ENCODE measurements at regions not wholly inside any gene's neighbourhood (a gene's known extent, or its start where the extent isn't known, plus 50 kb on each side); places are given as distances from the start of the nearest gene placed in this dataset.
"Not testable (repeated sequence)": the region's sequence is repeated elsewhere in the genome, so short reads cannot be mapped to it uniquely, and the experiment has no call there.

DNA sequence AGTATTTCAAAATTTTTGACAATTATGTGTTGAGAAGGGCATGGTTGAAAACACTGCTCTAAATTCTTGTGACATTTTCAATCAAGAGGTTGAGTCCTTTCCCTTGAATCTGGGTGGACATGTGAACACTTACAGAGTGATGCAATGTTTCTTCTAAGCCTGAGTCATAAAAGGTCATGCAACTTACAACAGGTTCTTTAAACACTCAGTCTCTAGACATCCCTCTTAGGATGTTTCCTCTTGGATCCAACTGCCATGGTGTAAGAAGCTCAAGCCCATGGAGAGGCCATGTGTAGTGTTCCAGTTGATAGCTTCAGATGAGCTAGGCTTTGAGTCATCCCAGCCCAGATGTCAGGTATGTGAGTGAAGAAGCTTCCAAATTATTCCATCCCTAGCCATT is 232.2 kb upstream of the MAOA start:
- DNase-seq = no peak

- DNase-seq = no peak
Observed at GRCh38 chrX:43436517-43436916, 219.6 kb upstream of the MAOA start.

- no peak for DNase-seq
Observed at GRCh38 chrX:43446752-43447151, 209.3 kb upstream of the MAOA start.

DNA sequence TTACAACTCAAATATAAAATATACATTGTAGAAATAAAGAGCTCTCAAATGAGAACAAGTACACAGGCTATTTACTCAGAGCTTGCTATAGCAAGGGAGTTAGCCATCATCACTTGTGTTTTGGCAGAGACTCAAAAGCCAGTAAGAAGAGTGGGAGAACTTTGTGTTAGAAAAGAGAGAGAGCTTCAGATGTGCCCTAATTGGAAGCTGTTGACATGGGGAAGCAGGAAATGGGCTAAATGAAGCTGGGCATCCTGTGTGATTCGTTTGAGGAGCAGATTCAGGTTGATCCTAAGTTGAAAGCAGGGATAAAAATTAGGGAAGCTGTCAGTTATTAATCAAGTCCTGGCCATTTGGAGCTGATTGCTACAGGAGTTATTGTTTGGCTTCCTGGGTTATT is 207.4 kb upstream of the MAOA start:
- no peak for DNase-seq

DNA sequence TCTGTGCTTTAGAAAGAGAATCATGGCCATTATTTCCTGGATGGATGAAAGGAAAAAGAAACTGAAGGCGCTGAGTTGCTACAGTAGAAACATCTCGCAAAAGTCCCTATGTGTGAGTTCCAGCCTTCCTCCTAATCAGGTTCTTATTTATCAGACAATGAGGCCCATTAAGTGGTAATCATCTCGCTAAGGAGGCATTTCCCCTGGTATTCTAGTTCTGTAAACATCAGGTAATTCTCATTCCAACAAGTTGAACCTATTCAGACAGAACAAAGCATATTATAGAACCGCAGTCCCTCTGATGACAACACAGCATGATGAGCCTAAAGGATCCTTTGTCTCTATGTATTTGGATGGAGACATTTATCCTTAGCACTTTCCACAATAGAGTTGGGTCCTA is 205.7 kb upstream of the MAOA start:
- DNase-seq = no peak

DNA sequence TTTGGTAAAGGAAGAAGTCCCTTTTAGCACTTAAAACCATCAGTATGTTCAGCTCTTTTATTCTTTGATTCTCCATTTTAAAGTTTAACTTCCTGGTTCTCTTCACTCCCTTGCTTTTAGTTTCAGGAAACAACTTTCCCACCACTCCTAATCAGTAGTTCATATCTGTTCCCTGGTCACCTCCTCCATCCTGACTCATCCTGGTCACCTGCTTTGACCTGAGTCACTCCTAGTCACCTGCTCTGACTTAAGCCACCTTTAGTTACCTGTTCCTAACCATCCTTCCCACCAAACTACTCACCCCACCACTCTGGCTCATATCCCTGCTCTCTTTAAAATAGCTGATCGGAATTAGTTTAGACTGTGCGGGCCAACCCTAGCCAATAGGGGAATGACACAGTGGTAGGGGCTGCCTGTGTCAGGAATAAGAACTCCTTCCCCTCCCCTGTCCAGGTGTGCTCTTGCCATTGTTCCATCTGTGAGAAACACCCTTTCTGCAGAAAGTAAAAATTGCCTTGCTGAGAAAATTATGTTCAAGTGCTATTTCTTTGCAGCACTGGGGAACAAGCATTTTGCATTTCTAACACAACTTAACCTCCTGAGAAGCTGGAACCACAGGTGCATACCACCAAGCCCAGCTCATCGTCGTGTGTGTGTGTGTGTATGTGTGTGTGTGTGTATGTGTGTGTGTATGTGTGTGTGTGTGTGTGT is 204.0 kb upstream of the MAOA start:
- DNase-seq = not testable (repeated sequence)

DNA sequence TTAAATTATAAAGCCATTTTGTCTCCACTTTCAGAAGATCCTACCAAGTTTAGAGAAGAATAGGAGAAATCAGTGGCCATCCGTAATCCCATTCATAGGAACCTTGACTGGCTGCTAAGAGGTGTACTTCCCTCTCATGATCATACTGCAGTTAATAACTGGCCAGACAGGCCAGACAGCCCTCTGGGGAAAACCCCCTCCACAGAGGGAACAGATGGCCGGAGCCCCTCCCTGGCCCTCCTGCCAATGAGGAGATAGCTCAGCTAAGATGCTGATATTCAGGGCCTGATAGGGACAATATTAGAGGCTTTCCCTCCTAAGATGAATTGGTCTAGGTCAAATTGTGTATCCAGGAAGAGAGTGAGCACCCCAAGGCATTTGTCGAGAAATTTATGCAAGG is 200.0 kb upstream of the MAOA start:
- no peak for DNase-seq

DNA sequence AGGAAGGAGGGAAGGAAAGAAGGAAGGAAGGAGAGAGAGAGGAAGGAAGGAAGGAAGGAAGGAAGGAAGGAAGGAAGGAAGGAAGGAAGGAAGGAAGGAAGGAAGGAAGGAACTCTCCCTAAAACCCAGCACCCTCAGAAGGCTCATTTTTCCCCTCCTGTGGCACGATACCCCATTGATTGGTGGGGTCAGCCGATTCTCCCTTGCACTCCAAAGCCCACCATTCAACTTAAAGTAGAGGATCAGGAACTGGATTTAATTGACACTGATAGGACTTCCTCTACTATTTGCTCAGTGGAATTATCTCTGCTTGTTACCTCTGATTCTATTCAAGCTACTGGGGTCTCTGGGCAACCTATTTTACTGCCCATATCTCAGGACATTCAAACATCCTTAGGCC is 199.2 kb upstream of the MAOA start:
- no peak for DNase-seq

GRCh38 chrX:43467608-43468234 is 188.4 kb upstream of the MAOA start:
- no peak for DNase-seq

GRCh38 chrX:43469391-43470054 is 186.6 kb upstream of the MAOA start:
- DNase-seq = no peak

- DNase-seq = no peak
Observed at GRCh38 chrX:43474321-43474720, 181.8 kb upstream of the MAOA start.

GRCh38 chrX:43479070-43479469 is 177.0 kb upstream of the MAOA start:
- no peak for DNase-seq

GRCh38 chrX:43479850-43480249 is 176.2 kb upstream of the MAOA start:
- DNase-seq = no peak

DNA sequence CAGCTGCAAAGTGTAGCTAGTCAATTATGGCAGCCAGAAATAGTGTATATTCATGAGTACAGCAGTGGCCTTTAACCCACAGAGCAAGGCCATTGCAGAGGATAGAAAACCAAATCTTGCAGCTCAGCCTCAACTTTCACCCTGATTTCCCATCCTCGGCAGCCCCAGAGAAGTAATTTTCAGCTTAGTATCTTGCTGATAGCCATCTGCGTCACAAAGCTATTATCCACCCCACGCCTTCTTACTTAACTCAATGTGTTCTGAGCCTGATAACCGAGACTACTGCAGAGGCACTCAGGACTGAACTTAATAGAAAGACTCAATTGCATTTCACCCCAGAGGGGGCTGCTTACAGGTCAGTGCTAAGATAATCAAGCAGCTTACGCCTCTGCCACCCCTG is 174.5 kb upstream of the MAOA start:
- DNase-seq = no peak

GRCh38 chrX:43493756-43494155 is 162.3 kb upstream of the MAOA start:
- no peak for DNase-seq

DNA sequence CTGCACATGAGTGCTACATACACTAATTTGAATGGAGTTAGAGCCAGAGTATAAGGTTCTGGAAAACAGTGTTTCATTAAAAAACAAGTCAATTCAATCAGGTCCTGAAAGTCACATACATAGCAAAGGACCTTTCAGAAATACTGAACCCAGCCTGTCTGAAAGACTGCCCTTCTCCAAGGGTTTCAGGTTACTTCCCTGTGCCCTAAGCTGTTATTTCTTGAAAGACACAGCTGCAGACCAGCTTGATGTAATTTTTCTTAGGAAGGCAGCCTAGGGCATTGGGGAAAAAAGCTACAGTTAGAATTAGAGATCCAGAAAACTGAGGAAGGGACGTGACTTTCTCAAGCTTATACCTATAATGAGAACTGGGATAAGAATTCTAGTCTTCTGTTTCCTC is 155.9 kb upstream of the MAOA start:
- DNase-seq = no peak

DNA sequence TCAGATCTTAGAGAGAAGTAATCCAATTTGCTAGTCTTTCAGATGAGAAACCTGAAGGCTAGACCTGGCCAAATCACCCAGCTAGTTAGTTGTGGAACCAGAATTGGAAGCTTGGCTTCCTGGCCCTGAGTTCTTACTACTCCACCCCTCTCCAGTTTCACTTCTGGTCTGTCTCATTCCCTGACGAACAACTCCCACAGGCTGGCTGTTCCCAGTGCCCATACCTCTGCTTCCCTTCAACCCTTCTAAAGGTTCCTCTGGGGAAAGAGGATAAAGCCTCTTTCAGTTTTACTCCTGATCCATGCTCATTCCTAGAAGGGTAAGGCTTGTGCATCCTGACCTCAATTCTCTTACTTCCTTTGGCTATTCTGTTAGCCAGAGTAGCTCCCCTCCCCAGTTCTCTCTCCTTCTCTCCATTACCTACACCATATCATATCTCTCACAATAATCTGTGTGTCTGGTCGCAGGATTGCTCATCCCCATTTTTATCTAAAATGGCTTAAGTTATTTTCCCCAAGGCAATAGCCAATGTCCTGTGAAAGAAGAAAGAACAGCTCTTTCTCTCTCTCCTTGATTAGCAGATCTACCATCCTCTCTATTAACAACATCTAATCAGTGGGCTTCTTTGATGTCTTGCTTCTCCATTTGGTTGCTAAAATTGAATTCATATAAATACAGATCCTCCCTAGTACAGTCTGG is 155.0 kb upstream of the MAOA start:
- no peak for DNase-seq

DNA sequence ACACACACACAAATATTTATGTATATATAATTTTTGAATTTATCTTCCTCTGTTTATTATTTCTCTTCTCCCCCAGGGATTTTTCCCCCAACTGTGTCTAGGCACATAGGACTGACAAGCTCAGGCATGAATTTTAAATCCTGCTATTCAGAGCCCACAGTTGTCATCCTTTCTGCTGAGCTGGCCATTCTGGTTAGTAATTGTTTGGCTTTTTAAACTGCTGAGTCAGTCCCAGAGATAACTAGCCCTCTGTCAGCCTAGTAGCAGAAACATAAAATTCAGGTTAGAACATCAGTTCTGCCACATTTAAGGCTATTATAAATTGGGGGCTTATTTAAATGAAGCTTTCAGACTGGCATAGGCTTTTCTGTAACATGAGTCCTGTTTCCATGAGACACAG is 151.7 kb upstream of the MAOA start:
- DNase-seq = no peak

DNA sequence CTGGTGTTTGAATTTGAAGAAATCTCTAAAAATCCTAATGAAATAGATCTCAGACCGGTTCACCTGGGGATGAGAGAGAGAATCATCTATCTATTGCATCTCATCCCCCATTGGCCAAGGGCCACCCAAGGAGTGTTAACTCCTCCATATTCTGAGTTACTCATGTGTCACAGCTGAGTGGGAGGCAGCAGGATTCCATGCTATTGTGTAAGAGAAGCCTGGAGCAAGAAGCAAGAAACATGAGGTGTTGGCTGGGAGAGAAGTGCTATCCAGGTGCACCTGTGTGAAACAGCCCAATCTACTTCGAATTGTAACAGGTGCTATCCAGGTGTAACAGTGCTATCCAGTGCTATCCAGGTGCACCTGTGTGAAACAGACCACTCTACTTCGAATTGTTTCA is 150.3 kb upstream of the MAOA start:
- DNase-seq = no peak

DNA sequence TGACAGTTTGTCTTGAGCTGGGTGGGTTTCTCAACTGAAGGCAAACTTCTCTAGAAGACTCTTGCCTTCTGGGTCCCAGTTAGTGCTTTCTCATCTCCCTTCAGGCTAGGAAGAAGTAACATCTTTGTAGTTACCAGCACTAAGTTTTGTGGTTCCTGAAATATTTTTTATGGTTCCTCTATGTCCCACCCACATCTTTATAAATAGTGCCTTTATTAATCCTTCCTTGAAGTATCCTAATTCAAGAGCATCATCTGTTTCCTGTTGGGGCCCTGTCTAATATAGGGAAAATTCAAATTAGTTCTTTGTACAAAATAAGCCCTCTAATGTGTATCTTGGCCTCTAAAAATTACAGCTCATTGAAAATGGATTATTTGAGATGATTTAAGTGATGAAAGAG is 147.4 kb upstream of the MAOA start:
- no peak for DNase-seq

GRCh38 chrX:43510209-43510608 is 145.9 kb upstream of the MAOA start:
- no peak for DNase-seq

DNA sequence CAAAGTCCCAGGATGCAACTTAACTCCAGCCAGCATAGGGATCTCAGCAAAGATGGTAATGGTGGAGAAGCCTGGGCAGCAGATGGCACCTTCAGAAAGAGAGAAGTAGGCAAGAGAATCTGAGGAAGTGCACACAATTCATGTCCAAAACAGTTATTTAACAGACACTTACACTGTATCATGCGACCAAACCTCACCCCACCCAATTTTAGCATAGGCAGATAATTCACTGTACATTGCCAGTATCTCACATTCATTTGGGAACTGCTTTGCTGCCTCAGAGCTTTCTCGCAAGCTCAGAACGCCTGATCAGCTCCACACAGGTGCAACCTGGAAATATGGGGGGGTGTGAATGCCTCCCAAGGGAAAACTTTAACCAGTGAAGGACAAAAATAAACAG is 143.0 kb upstream of the MAOA start:
- DNase-seq = no peak

DNA sequence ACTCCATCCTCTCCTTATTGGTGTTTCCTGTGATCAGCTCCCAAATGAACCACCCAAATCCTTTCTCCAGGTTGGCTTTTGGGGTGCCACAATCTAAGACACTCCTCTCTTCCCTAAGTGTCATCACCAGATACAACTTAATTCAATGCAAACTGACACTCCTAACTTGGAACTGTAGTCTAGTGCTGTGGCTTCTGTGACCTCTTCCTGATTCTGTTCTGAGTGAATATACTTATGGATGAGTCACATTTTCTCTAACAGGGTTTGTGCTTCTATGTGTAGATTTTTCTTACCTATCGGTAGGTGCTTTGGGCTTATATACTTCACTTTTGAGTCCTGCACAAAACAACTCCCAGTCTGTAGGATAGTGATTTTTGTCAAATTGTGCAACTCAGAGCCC is 141.3 kb upstream of the MAOA start:
- DNase-seq = no peak

DNA sequence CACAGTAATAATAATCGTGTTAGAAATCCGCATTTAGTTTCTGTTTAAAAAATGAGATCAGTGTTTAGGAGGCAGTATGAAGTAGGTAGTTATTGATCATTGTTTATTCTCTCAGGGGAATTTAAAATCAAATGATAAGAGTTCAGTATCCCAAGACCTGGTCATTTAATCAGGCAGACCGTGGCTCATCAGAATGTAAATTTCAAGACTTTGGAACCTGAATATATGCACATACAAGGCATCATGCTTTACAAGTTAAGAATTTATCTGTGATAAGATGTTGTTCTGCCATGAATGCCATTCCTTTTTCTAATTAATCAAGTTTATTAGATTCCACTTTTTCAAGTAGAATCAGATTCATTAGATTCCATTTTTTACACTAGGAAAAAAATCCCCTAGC is 133.5 kb upstream of the MAOA start:
- no peak for DNase-seq
